A549 (cell line): ENCODE measurements at regions not wholly inside any gene's neighbourhood (a gene's known extent, or its start where the extent isn't known, plus 50 kb on each side); places are given as distances from the start of the nearest gene placed in this dataset.

Experiments used
- POLR2A ChIP-seq: IDR thresholded peaks from 2 replicates; pipeline ENCODE4 v1.6.1; 2012; ENCODE audit warnings: mild to moderate bottlenecking, low read length
- POLR2AphosphoS2 ChIP-seq: conservative IDR thresholded peaks from 2 replicates; pipeline ENCODE4 v1.6.1; 2012; ENCODE audit warnings: low read length, improper control_type of control experiment, inconsistent platforms

- TF ChIP-seq POLR2A, result no peak
- no peak for TF ChIP-seq POLR2AphosphoS2
Observed at GRCh38 chr13:44317752-44318151, 55.9 kb upstream of the SERP2 start.
